Heart left ventricle (tissue), 16 donors: ENCODE measurements at regions not wholly inside any gene's neighbourhood (a gene's known extent, or its start where the extent isn't known, plus 50 kb on each side); places are given as distances from the start of the nearest gene placed in this dataset.

ENCODE experiments used
- ATAC-seq, 4 donors: fragments of 200-7000 bp; cut with Tn5 transposase; one replicate each; pipeline ENCODE4 v1.9.1; 2020 to 2022; ENCODE audit warnings: moderate library complexity in 4 of 4, mild to moderate bottlenecking in 3 of 4, moderate number of reproducible peaks in 1 of 4
- DNase-seq, 5 donors: peaks; one replicate each; pipeline ENCODE4 v3.0.0-alpha.2; 2020
- H3K27ac ChIP-seq, 12 donors: fragments of 200-600 bp; sonication (generic) in 4 of 12; one replicate each; pipeline versions ENCODE4 v1.5.0 to v1.8.0; 2016 to 2022; ENCODE audit warnings: mild to moderate bottlenecking in 2 of 12
- H3K27me3 ChIP-seq, 9 donors: fragments of 200-600 bp; sonication (generic) in 2 of 9; one replicate each; pipeline versions ENCODE4 v1.5.1 to v1.8.0; 2016 to 2022; ENCODE audit warnings: mild to moderate bottlenecking in 3 of 9
- H3K36me3 ChIP-seq, 9 donors: fragments of 200-600 bp; sonication (generic) in 2 of 9; one replicate each; pipeline versions ENCODE4 v1.5.0 to v1.8.0; 2018 to 2022; ENCODE audit warnings: mild to moderate bottlenecking in 2 of 9
- H3K4me1 ChIP-seq, 12 donors: fragments of 200-600 bp; sonication (generic) in 4 of 12; one replicate each; pipeline versions ENCODE4 v1.5.0 to v1.8.0; 2016 to 2022; ENCODE audit warnings: mild to moderate bottlenecking in 3 of 12
- H3K4me3 ChIP-seq, 12 donors: fragments of 200-600 bp; sonication (generic) in 4 of 12; one replicate each; pipeline versions ENCODE4 v1.5.0 to v1.8.0; 2017 to 2022; ENCODE audit warnings: mild to moderate bottlenecking in 9 of 12, moderate library complexity in 4 of 12
- H3K9me3 ChIP-seq, 12 donors: fragments of 200-600 bp; sonication (generic) in 4 of 12; one replicate each; pipeline versions ENCODE4 v1.5.0 to v1.8.0; 2016 to 2022; ENCODE audit warnings: mild to moderate bottlenecking in 1 of 12
- CTCF ChIP-seq, 12 donors: fragments of 200-600 bp; sonication (generic) in 4 of 12; IDR thresholded peaks; one replicate each; pipeline versions ENCODE4 v1.5.0 to v1.8.0; 2018 to 2022; ENCODE audit warnings: antibody characterized with exemption in 12 of 12, mild to moderate bottlenecking in 5 of 12
- POLR2A ChIP-seq, 2 donors: fragments of 450-650 bp; IDR thresholded peaks; one replicate each; pipeline ENCODE4 v1.6.1; 2017; ENCODE audit warnings: antibody characterized with exemption in 2 of 2, mild to moderate bottlenecking in 2 of 2, moderate library complexity in 2 of 2
- WGBS, 4 donors: extraction: QIAGEN DNeasy Blood & Tissue Kit in 2 of 4; methylation state at CpG; one replicate each; pipeline versions ENCODE4 v1.1.5 to v1.1.7; 2013 to 2018; 5-methylcytosine and 5-hydroxymethylcytosine counted together
- intact Hi-C, 10 donors: fragments of 100-400 bp; cut with DNase I; formaldehyde crosslinking; loops; one replicate each; pipeline versions ENCODE4 v1.11.1 to v1.14.2; 2022
- donor health status: ischemic (EF 13 %, LVEDD 7.1; RV severe dilation, severe dysfunction).
- donor health status: healthy with polysubstance abuse.
- donor health status: DM: no; HTN: yes; CAD: no.
- donor health status: DM: no; HTN: no; CAD: no.
- donor health status: ischemic (EF 25% LVEDD 6.9; RV normal size, moderate dysfunction).
- donor health status: ischemic (EF 25% LVEDD 5.7; RV mildly dilated, moderate dysfunction).
- donor health status: healthy.
- donor health status: DM: yes; HTN: yes; CAD: no.
- donor health status: ischemic (EF 35%, LVEDD 5.7; RV mildly dilated, moderate dysfunction).
- donor health status: nonischemic (EF 11% LVEDD 7.7; RV severe dilation, severe dysfunction).
- donor health status: DM: yes; HTN: yes; CAD: no.
- donor health status: PGD.
- donor health status: ischemic (EF 29% LVEDD 5.4; RV normal size, mild dysfunction).
- donor health status: nonischemic (EF 23%, LVEDD 6.1; RV moderate dilation, normal function).

GRCh38 chr11:116190861-116191260 lies 581.9 kb downstream of the BUD13 start:
- Histone ChIP-seq H3K4me3 (no peak overlapping the region), H3K27ac (no peak overlapping the region), H3K27me3 (peaks cover 0 to 16% (median 0%) of the 10 kb centered on the region in 9 donors), H3K9me3 (no peaks in the 10 kb centered on the region), H3K36me3 (no peaks in the 10 kb centered on the region), H3K4me1 (peaks cover 0 to 17% (median 5%) of the 10 kb centered on the region in 12 donors)
- ATAC-seq (no peak), DNase-seq (no peak)
- no peak for TF ChIP-seq CTCF (IDR thresholded peaks at IDR 0.05)
- no peak for TF ChIP-seq POLR2A (IDR thresholded peaks at IDR 0.05)
- intact Hi-C loops: loop anchor here in 1 of 10 donors (10.0 kb wide), 1 partner anchor 56 kb away; no protein-coding TSS in a partner anchor
- 95 to 100% (median 98%) methylated on average over 3 of the region's 3 CpGs for WGBS, 4 donors

GRCh38 chr11:116189408-116190170 lies 583.2 kb downstream of the BUD13 start:
- no peaks in the 10 kb centered on the region for H3K36me3 ChIP-seq
- ATAC-seq: no peak
- no peak overlapping the region for H3K27ac ChIP-seq
- peaks cover 0 to 16% (median 0%) of the 10 kb centered on the region in 9 donors for H3K27me3 ChIP-seq
- H3K4me1 ChIP-seq: peaks cover 0 to 17% (median 5%) of the 10 kb centered on the region in 12 donors
- 72 to 81% (median 78%) methylated on average over 10 of the region's 10 CpGs for WGBS, 4 donors
- TF ChIP-seq CTCF (IDR thresholded peaks at IDR 0.05): no peak
- TF ChIP-seq POLR2A (IDR thresholded peaks at IDR 0.05): no peak
- no peak overlapping the region for H3K4me3 ChIP-seq
- no peaks in the 10 kb centered on the region for H3K9me3 ChIP-seq
- no peak for DNase-seq
- intact Hi-C loops: loop anchor here in 1 of 10 donors (10.0 kb wide), 1 partner anchor 55 kb away; no protein-coding TSS in a partner anchor

GRCh38 chr11:116188350-116188749 lies 584.4 kb downstream of the BUD13 start:
- H3K4me3 ChIP-seq: no peak overlapping the region
- TF ChIP-seq POLR2A (IDR thresholded peaks at IDR 0.05) (no peak), CTCF (IDR thresholded peaks at IDR 0.05) (no peak)
- peaks cover 0 to 16% (median 0%) of the 10 kb centered on the region in 9 donors for H3K27me3 ChIP-seq
- no peak for DNase-seq
- no peaks in the 10 kb centered on the region for H3K36me3 ChIP-seq
- H3K9me3 ChIP-seq: no peaks in the 10 kb centered on the region
- WGBS, 4 donors: 84 to 92% (median 86%) methylated on average over 5 of the region's 5 CpGs
- no peak for ATAC-seq
- intact Hi-C loops: no loop called here
- H3K4me1 ChIP-seq: peaks cover 0 to 10% (median 5%) of the 10 kb centered on the region in 12 donors
- H3K27ac ChIP-seq: no peak overlapping the region

GRCh38 chr11:116187026-116187425 lies 585.8 kb downstream of the BUD13 start:
- ATAC-seq: no peak
- Histone ChIP-seq H3K36me3 (no peaks in the 10 kb centered on the region), H3K4me1 (peaks cover 0 to 11% (median under 1%) of the 10 kb centered on the region in 12 donors), H3K9me3 (no peaks in the 10 kb centered on the region), H3K27ac (no peak overlapping the region), H3K27me3 (peaks cover 0 to 6% (median 0%) of the 10 kb centered on the region in 9 donors), H3K4me3 (no peak overlapping the region)
- TF ChIP-seq CTCF (IDR thresholded peaks at IDR 0.05) (no peak), POLR2A (IDR thresholded peaks at IDR 0.05) (no peak)
- intact Hi-C loops: no loop called here
- no peak for DNase-seq
- 66 to 86% (median 75%) methylated on average over 2 of the region's 2 CpGs for WGBS, 4 donors
